K562 (cell line): ENCODE measurements at regions not wholly inside any gene's neighbourhood (a gene's known extent, or its start where the extent isn't known, plus 50 kb on each side); places are given as distances from the start of the nearest gene placed in this dataset.

Experiments
- ATAC-seq: fragments of 200-7000 bp; cut with Tn5 transposase; 3 replicates; pipeline ENCODE4 v1.9.1; 2020; ENCODE audit warnings: moderate library complexity
- BruUV-seq: library from RNA; stranded (reverse); fragments of 400-500 nt; replicated peaks from 2 replicates; lab custom pipeline; 2021; lab: Mats Ljungman, UMichigan
- CTCF ChIA-PET: fragments of 300-600 bp; formaldehyde crosslinking; extraction: SDS; loops from one replicate; lab custom pipeline; 2021; ENCODE audit warnings: low intra/inter-chr PET ratio; lab: Yijun Ruan, JAX
- POLR2A ChIA-PET: fragments of 300-600, 350-650 bp; sonication (Branson Sonifier 250); formaldehyde crosslinking; extraction: SDS; loops from one replicate; lab custom pipeline; 2021; ENCODE audit warnings: antibody characterized with exemption, inconsistent platforms; lab: Yijun Ruan, JAX
- DNase-seq, 4 experiments: peaks; one replicate each; pipeline versions ENCODE4 v3.0.0 to v3.0.0-alpha.2; 2011 to 2018; ENCODE audit warnings: low spot score in 3 of 4, mixed read lengths in 3 of 4; ENCODE audit errors: extremely low read depth in 1 of 4
- FAIRE-seq: peaks from 2 replicates; lab custom pipeline; 2011; peaks lifted over from hg19 to GRCh38; lab: Jason Lieb, UNC
- H2AFZ ChIP-seq: 2 replicates; pipeline ENCODE4 v1.6.0; 2011; ENCODE audit warnings: low read depth, low read length, control low read depth, inconsistent platforms
- H3K27ac ChIP-seq: fragments of 200-600 bp; 3 replicates; pipeline ENCODE4 v1.8.0; 2011; ENCODE audit warnings: low read depth, mild to moderate bottlenecking, control low read depth, inconsistent platforms, low read length, moderate library complexity, mixed read lengths; ENCODE audit errors: extremely low read depth
- H3K27me3 ChIP-seq, 2 experiments: fragments of 300-600 bp in 1 of 2; 2 replicates in 1 of 2; 3 replicates in 1 of 2; pipeline versions ENCODE4 v1.6.0 to v1.8.0; 2011; ENCODE audit warnings: inconsistent platforms in 2 of 2, low read length in 2 of 2, mild to moderate bottlenecking in 1 of 2, mixed read lengths in 1 of 2, moderate library complexity in 1 of 2; ENCODE audit not compliant: control insufficient read depth in 2 of 2, insufficient read depth in 2 of 2
- H3K36me3 ChIP-seq: fragments of 300-600 bp; 3 replicates; pipeline ENCODE4 v1.8.0; 2011; ENCODE audit warnings: mild to moderate bottlenecking, low read length, inconsistent platforms; ENCODE audit not compliant: control insufficient read depth, insufficient read depth
- H3K4me1 ChIP-seq, 2 experiments: fragments of 200-600 bp in 1 of 2; replicated peaks in 1 of 2; 2 replicates in 1 of 2; 3 replicates in 1 of 2; pipeline versions ENCODE4 v1.5.1 to v1.8.0; 2011; ENCODE audit warnings: inconsistent platforms in 2 of 2, low read length in 2 of 2, mild to moderate bottlenecking in 1 of 2, mixed read lengths in 1 of 2, moderate library complexity in 1 of 2; ENCODE audit not compliant: control insufficient read depth in 2 of 2, insufficient read depth in 2 of 2
- H3K4me2 ChIP-seq: 2 replicates; pipeline ENCODE4 v1.6.1; 2011; ENCODE audit warnings: low read length, control low read depth, inconsistent platforms, mixed read lengths; ENCODE audit not compliant: insufficient read depth
- H3K4me3 ChIP-seq: fragments of 200-600 bp; sonication (generic), shearing (Covaris generic); 2 replicates; pipeline ENCODE4 v1.5.1; 2016; ENCODE audit warnings: control low read depth, inconsistent platforms
- H3K79me2 ChIP-seq: fragments of 200-600 bp; 3 replicates; pipeline ENCODE4 v1.8.0; 2011; ENCODE audit warnings: low read length, inconsistent platforms; ENCODE audit not compliant: control insufficient read depth, insufficient read depth
- H3K9ac ChIP-seq, 2 experiments: 2 replicates each; pipeline versions ENCODE4 v1.6.0 to v1.6.1; 2011; ENCODE audit warnings: low read depth in 2 of 2, low read length in 2 of 2, control low read depth in 1 of 2, inconsistent platforms in 1 of 2, mild to moderate bottlenecking in 1 of 2, mixed read lengths in 1 of 2; ENCODE audit not compliant: insufficient read depth in 1 of 2
- H3K9me1 ChIP-seq: one replicate; pipeline ENCODE4 v1.6.0; 2011; ENCODE audit warnings: inconsistent platforms, mild to moderate bottlenecking, low read length, moderate library complexity; ENCODE audit not compliant: control insufficient read depth, insufficient read depth
- H3K9me3 ChIP-seq: replicated peaks from 2 replicates; pipeline ENCODE4 v1.5.1; 2011; ENCODE audit warnings: low read depth, low read length, inconsistent platforms; ENCODE audit not compliant: control insufficient read depth, insufficient read depth
- H4K20me1 ChIP-seq: replicated peaks from 2 replicates; pipeline ENCODE4 v1.6.1; 2011; ENCODE audit warnings: low read length, inconsistent platforms, mixed read lengths; ENCODE audit not compliant: control insufficient read depth, insufficient read depth
- BHLHE40 ChIP-seq: IDR thresholded peaks from 2 replicates; pipeline ENCODE4 v1.6.1; 2011; ENCODE audit warnings: low read length, improper control_type of control experiment
- CBX8 ChIP-seq: fragments of 200-600 bp; sonication (generic); IDR thresholded peaks from 2 replicates; pipeline ENCODE4 v1.6.1; 2012; ENCODE audit warnings: borderline replicate concordance, mixed run types, low read depth, mild to moderate bottlenecking, moderate library complexity, mixed read lengths, low read length, control low read depth, inconsistent platforms; ENCODE audit not compliant: poor library complexity, severe bottlenecking; ENCODE audit errors: extremely low read depth
- CEBPB ChIP-seq: fragments of 450-650 bp; IDR thresholded peaks from 2 replicates; pipeline ENCODE4 v1.6.1; 2016; ENCODE audit warnings: missing genetic modification characterization, missing compliant biosample characterization
- FOXK2 ChIP-seq, 2 experiments: fragments of 450-650 bp; IDR thresholded peaks in 1 of 2; conservative IDR thresholded peaks in 1 of 2; 2 replicates each; pipeline ENCODE4 v1.6.1; 2016; ENCODE audit warnings: low read depth in 2 of 2, mild to moderate bottlenecking in 1 of 2
- HNRNPLL ChIP-seq: fragments of 200-400 bp; formaldehyde crosslinking; IDR thresholded peaks from 2 replicates; pipeline ENCODE4 v1.6.1; 2017; ENCODE audit warnings: low read length, low read depth, mild to moderate bottlenecking; ENCODE audit not compliant: poor library complexity, severe bottlenecking
- KLF13 ChIP-seq: fragments of 450-650 bp; IDR thresholded peaks from 2 replicates; pipeline ENCODE4 v1.6.1; 2016; ENCODE audit warnings: missing genetic modification characterization, low read depth, mild to moderate bottlenecking, missing compliant biosample characterization, moderate library complexity, borderline replicate concordance
- KLF6 ChIP-seq: fragments of 250-450 bp; sonication (Bioruptor Pico); IDR thresholded peaks from 2 replicates; pipeline ENCODE4 v1.4.0; 2020; ENCODE audit warnings: mild to moderate bottlenecking, moderate library complexity, borderline replicate concordance
- NFE2 ChIP-seq: IDR thresholded peaks from 2 replicates; pipeline ENCODE4 v1.6.1; 2014; ENCODE audit warnings: antibody characterized with exemption, low read depth
- ZKSCAN3 ChIP-seq: fragments of 250-450 bp; sonication (Bioruptor Pico); IDR thresholded peaks from 2 replicates; pipeline ENCODE4 v1.4.0; 2020
- ZNF197 ChIP-seq: fragments of 200-800 bp; sonication (Bioruptor generic); IDR thresholded peaks from 2 replicates; pipeline ENCODE4 v1.6.1; 2016; ENCODE audit warnings: low read depth, missing genetic modification characterization, missing compliant biosample characterization
- ZNF277 ChIP-seq: fragments of 250-450 bp; sonication (Bioruptor Pico); IDR thresholded peaks from 2 replicates; pipeline ENCODE4 v1.8.0; 2022; ENCODE audit warnings: inconsistent platforms, mild to moderate bottlenecking, moderate library complexity, borderline replicate concordance
- WGBS: fragments of 100-300 bp; shearing (Covaris generic); methylation state at CpG from one replicate; pipeline ENCODE4 v1.1.6; 2016; ENCODE audit warnings: low coverage, mixed read lengths; ENCODE audit not compliant: insufficient coverage; ENCODE audit errors: missing lambda C conversion rate; 5-methylcytosine and 5-hydroxymethylcytosine counted together
- in situ Hi-C: fragments of 300-500 bp; cut with MboI; formaldehyde crosslinking; loops from 4 replicates; pipeline ENCODE4 v1.15.0; 2018; ENCODE audit warnings: inconsistent platforms, mixed read lengths
- intact Hi-C: fragments of 100-400 bp; cut with micrococcal nuclease; formaldehyde crosslinking; loops from 2 replicates; pipeline ENCODE4 v1.14.2; 2022

- POLR2A ChIA-PET: no interaction called here
- 0% methylated on average over 4 of the region's 4 CpGs for WGBS
- no peak overlapping the region for H3K27ac ChIP-seq
- DNase-seq (no peak), ATAC-seq (no peak), FAIRE-seq (no peak)
- H3K4me1 ChIP-seq: no peaks in the 10 kb centered on the region
- CTCF ChIA-PET: no interaction called here
- H3K4me2 ChIP-seq: no peak overlapping the region
- H3K9me1 ChIP-seq: no peaks in the 10 kb centered on the region
- H3K4me3 ChIP-seq: no peak overlapping the region
- H4K20me1 ChIP-seq: no peaks in the 10 kb centered on the region
- no peaks in the 10 kb centered on the region for H3K9me3 ChIP-seq
- in situ Hi-C loops: no loop called here
- no peak overlapping the region for H2AFZ ChIP-seq
- H3K27me3 ChIP-seq: peaks cover 0 to 13% of the 10 kb centered on the region in 2 experiments; a peak in 2 of 5 replicates
- H3K36me3 ChIP-seq: no peaks in the 10 kb centered on the region
- intact Hi-C loops: no loop called here
- no peak overlapping the region for H3K9ac ChIP-seq
- H3K79me2 ChIP-seq: no peaks in the 10 kb centered on the region
- no peak for TF ChIP-seq FOXK2 (conservative IDR thresholded peaks at IDR 0.05 in 1 of 2, IDR thresholded peaks at IDR 0.05 in 1 of 2; ENCODE audit: low read depth in 2 of 2)
- no peak for TF ChIP-seq ZNF277 (CRISPR knock-in tag)
- no peak for TF ChIP-seq CBX8
- TF ChIP-seq KLF13 (tag): no peak
- TF ChIP-seq BHLHE40: no peak
- no peak for TF ChIP-seq CEBPB (tag)
- no peak for TF ChIP-seq ZKSCAN3 (CRISPR knock-in tag)
- TF ChIP-seq NFE2: no peak
- no peak for TF ChIP-seq HNRNPLL
- TF ChIP-seq KLF6 (CRISPR knock-in tag): no peak
- no peak for TF ChIP-seq ZNF197 (CRISPR knock-in tag)
- TF ChIP-seq, all 486 proteins: peak for 0
- no TSS peak for BruUV-seq
Observed at GRCh38 chr6:10223841-10224240, 191.0 kb downstream of the TFAP2A start.
